Sciatic nerve (tissue), 2 donors: ENCODE measurements at regions not wholly inside any gene's neighbourhood (a gene's known extent, or its start where the extent isn't known, plus 50 kb on each side); places are given as distances from the start of the nearest gene placed in this dataset.
A peak's percentile ranks its signal among the peaks of the same experiment; 100 is the strongest.
"Not testable (repeated sequence)": the region's sequence is repeated elsewhere in the genome, so short reads cannot be mapped to it uniquely, and the experiment has no call there.

Experiments
- ATAC-seq: fragments of 200-7000 bp; cut with Tn5 transposase; one replicate; pipeline ENCODE4 v1.9.1; 2020; ENCODE audit warnings: mild to moderate bottlenecking, moderate library complexity
- DNase-seq: peaks from one replicate; pipeline ENCODE4 v3.0.0-alpha.2; 2020; ENCODE audit warnings: low spot score
- intact Hi-C: fragments of 100-400 bp; cut with DNase I; formaldehyde crosslinking; loops from one replicate; pipeline ENCODE4 v1.14.2; 2022
- donor health status: DM: no; HTN: no; CAD: no.
- donor health status: DM: no; HTN: no; CAD: no.

GRCh38 chr20:60144974-60145527, 186.8 kb downstream of the CDH26 start:
- ATAC-seq, result no peak
- intact Hi-C loops, result no loop called here
- no peak for DNase-seq

- intact Hi-C loops, result no loop called here
- DNase-seq (no peak), ATAC-seq (no peak)
Measured at GRCh38 chr20:60147004-60147403, 188.8 kb downstream of the CDH26 start.

- intact Hi-C loops, result no loop called here
- ATAC-seq, result no peak
- DNase-seq, result no peak
Measured at GRCh38 chr20:60148885-60149284, 190.7 kb downstream of the CDH26 start.

- intact Hi-C loops, result no loop called here
- ATAC-seq (no peak), DNase-seq (no peak)
Measured at GRCh38 chr20:60152792-60153191, 194.6 kb downstream of the CDH26 start.

GRCh38 chr20:60160451-60161145, 202.4 kb downstream of the CDH26 start:
- no peak for DNase-seq
- intact Hi-C loops, result no loop called here
- no peak for ATAC-seq

GRCh38 chr20:60167812-60168211, 209.6 kb downstream of the CDH26 start:
- DNase-seq, result no peak

GRCh38 chr20:60168963-60169362, 210.7 kb downstream of the CDH26 start:
- no peak for DNase-seq
- intact Hi-C loops, result no loop called here
- ATAC-seq, result no peak

More at GRCh38 chr20:60167812-60168211, 209.6 kb downstream of the CDH26 start:
- intact Hi-C loops, result no loop called here
- no peak for ATAC-seq

GRCh38 chr20:60170116-60170515, 211.9 kb downstream of the CDH26 start:
- DNase-seq (no peak), ATAC-seq (no peak)
- intact Hi-C loops, result no loop called here

GRCh38 chr20:60171313-60171712, 213.1 kb downstream of the CDH26 start:
- ATAC-seq (no peak), DNase-seq (no peak)
- intact Hi-C loops, result no loop called here

GRCh38 chr20:60171738-60172137, 213.5 kb downstream of the CDH26 start:
- intact Hi-C loops, result no loop called here
- DNase-seq (no peak), ATAC-seq (no peak)

- intact Hi-C loops, result no loop called here
- peak; percentile 93 for ATAC-seq
- no peak for DNase-seq
Measured at GRCh38 chr20:60172346-60172984, 214.2 kb downstream of the CDH26 start.

- DNase-seq, result no peak
- no peak for ATAC-seq
- intact Hi-C loops, result no loop called here
Measured at GRCh38 chr20:60177080-60177479, 218.9 kb downstream of the CDH26 start.

- ATAC-seq (no peak), DNase-seq (no peak)
- intact Hi-C loops, result no loop called here
Measured at GRCh38 chr20:60180986-60181385, 222.8 kb downstream of the CDH26 start.

GRCh38 chr20:60186412-60186811, 228.2 kb downstream of the CDH26 start:
- intact Hi-C loops, result no loop called here
- DNase-seq, result no peak
- ATAC-seq, result no peak

GRCh38 chr20:60187683-60188082, 229.5 kb downstream of the CDH26 start:
- ATAC-seq (no peak), DNase-seq (no peak)
- intact Hi-C loops, result no loop called here

- DNase-seq (no peak), ATAC-seq (no peak)
- intact Hi-C loops, result no loop called here
Measured at GRCh38 chr20:60191014-60191413, 232.8 kb downstream of the CDH26 start.

- ATAC-seq (no peak), DNase-seq (no peak)
- intact Hi-C loops, result no loop called here
Measured at GRCh38 chr20:60192326-60192725, 234.1 kb downstream of the CDH26 start.

GRCh38 chr20:60199132-60199531, 240.9 kb downstream of the CDH26 start:
- ATAC-seq, DNase-seq, intact Hi-C loops: not testable (repeated sequence)

- intact Hi-C loops, result no loop called here
- DNase-seq (no peak), ATAC-seq (no peak)
Measured at GRCh38 chr20:60199866-60200265, 241.6 kb downstream of the CDH26 start.

GRCh38 chr20:60200305-60200918, 242.2 kb downstream of the CDH26 start:
- intact Hi-C loops, result no loop called here
- DNase-seq (no peak), ATAC-seq (no peak)
